MM.1S (cell line): ENCODE measurements at regions not wholly inside any gene's neighbourhood (a gene's known extent, or its start where the extent isn't known, plus 50 kb on each side); places are given as distances from the start of the nearest gene placed in this dataset.

Experiments
- DNase-seq: peaks from one replicate; pipeline ENCODE4 v3.0.0-alpha.2; 2015
- H2AFZ ChIP-seq: fragments of 300-600 bp; sonication (generic); 2 replicates; pipeline ENCODE4 v1.6.0; 2016; ENCODE audit warnings: antibody characterized with exemption, low read length
- H3F3A ChIP-seq: fragments of 300-600 bp; sonication (generic); 2 replicates; pipeline ENCODE4 v1.6.1; 2016; ENCODE audit warnings: mild to moderate bottlenecking, antibody characterized with exemption, low read length, moderate library complexity, mixed read lengths; ENCODE audit not compliant: insufficient read depth
- H3K27ac ChIP-seq: fragments of 300-600 bp; sonication (generic); 2 replicates; pipeline ENCODE4 v1.5.1; 2016; ENCODE audit warnings: mild to moderate bottlenecking, low read length
- H3K27me3 ChIP-seq: fragments of 300-600 bp; sonication (generic); replicated peaks from 2 replicates; pipeline ENCODE4 v1.6.0; 2016; ENCODE audit warnings: low read length; ENCODE audit not compliant: insufficient read depth
- H3K36me3 ChIP-seq: fragments of 300-600 bp; sonication (generic); replicated peaks from 2 replicates; pipeline ENCODE4 v1.6.1; 2016; ENCODE audit warnings: mild to moderate bottlenecking, low read length, mixed read lengths; ENCODE audit not compliant: insufficient read depth
- H3K4me1 ChIP-seq: fragments of 300-600 bp; sonication (generic); 2 replicates; pipeline ENCODE4 v1.6.1; 2016; ENCODE audit warnings: low read length, mixed read lengths
- H3K4me2 ChIP-seq: fragments of 300-600 bp; sonication (generic); 2 replicates; pipeline ENCODE4 v1.6.0; 2016; ENCODE audit warnings: low read depth, low read length
- H3K4me3 ChIP-seq: fragments of 300-600 bp; sonication (generic); 2 replicates; pipeline ENCODE4 v1.5.1; 2016; ENCODE audit warnings: low read length, mixed read lengths
- H3K79me2 ChIP-seq: fragments of 300-600 bp; sonication (generic); 2 replicates; pipeline ENCODE4 v1.6.1; 2016; ENCODE audit warnings: mixed run types, low read length, mixed read lengths
- H3K9ac ChIP-seq: fragments of 300-600 bp; sonication (generic); 2 replicates; pipeline ENCODE4 v1.6.1; 2016; ENCODE audit warnings: low read length, mixed read lengths
- H3K9me2 ChIP-seq: fragments of 300-600 bp; sonication (generic); replicated peaks from 2 replicates; pipeline ENCODE4 v1.6.1; 2016; ENCODE audit warnings: mild to moderate bottlenecking, low read length, mixed read lengths; ENCODE audit not compliant: insufficient read depth
- H3K9me3 ChIP-seq: fragments of 300-600 bp; sonication (generic); replicated peaks from 2 replicates; pipeline ENCODE4 v1.6.1; 2016; ENCODE audit warnings: mild to moderate bottlenecking, low read length, mixed read lengths; ENCODE audit not compliant: insufficient read depth
- H4K20me1 ChIP-seq: fragments of 300-600 bp; sonication (generic); 2 replicates; pipeline ENCODE4 v1.6.1; 2016; ENCODE audit warnings: mild to moderate bottlenecking, low read length, moderate library complexity, mixed read lengths; ENCODE audit not compliant: insufficient read depth
- EZH2 ChIP-seq: fragments of 300-600 bp; sonication (generic); optimal IDR thresholded peaks from 2 replicates; pipeline ENCODE3; 2017; ENCODE audit warnings: low read depth, mild to moderate bottlenecking, antibody characterized with exemption, low read length, mixed read lengths
- EZH2phosphoT487 ChIP-seq: fragments of 300-600 bp; sonication (generic); IDR thresholded peaks from 2 replicates; pipeline ENCODE4 v1.6.1; 2018; ENCODE audit warnings: antibody characterized with exemption, low read length
- TF ChIP-seq, protein P1 (sequence below): fragments of 300-600 bp; sonication (generic); IDR thresholded peaks from 2 replicates; pipeline ENCODE4 v1.5.1; 2016; ENCODE audit warnings: antibody characterized with exemption, low read length, mixed read lengths

DNA sequence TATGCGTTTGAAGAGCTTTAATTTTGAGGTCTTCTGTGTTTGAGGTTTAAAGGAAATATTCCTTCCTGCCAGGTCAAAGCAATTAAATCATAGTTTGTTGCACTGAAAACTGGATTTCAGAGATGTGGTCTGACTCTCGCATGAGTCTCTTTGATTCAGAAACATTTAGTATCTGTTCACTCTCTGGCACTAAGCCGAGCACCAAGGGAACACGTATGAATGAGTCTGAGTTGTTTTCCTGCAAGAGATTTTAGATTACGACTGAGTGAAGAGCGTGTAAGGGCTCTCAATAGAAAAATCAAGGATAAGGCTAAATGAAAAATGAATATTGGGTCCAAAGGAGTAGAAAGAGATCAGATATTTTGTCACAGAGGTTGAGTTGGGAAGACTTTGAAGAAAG, 875.4 kb upstream of the PRKX start:
- DNase-seq: no peak
- TF ChIP-seq, protein P1, sequence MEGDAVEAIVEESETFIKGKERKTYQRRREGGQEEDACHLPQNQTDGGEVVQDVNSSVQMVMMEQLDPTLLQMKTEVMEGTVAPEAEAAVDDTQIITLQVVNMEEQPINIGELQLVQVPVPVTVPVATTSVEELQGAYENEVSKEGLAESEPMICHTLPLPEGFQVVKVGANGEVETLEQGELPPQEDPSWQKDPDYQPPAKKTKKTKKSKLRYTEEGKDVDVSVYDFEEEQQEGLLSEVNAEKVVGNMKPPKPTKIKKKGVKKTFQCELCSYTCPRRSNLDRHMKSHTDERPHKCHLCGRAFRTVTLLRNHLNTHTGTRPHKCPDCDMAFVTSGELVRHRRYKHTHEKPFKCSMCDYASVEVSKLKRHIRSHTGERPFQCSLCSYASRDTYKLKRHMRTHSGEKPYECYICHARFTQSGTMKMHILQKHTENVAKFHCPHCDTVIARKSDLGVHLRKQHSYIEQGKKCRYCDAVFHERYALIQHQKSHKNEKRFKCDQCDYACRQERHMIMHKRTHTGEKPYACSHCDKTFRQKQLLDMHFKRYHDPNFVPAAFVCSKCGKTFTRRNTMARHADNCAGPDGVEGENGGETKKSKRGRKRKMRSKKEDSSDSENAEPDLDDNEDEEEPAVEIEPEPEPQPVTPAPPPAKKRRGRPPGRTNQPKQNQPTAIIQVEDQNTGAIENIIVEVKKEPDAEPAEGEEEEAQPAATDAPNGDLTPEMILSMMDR: no peak
- no peak for TF ChIP-seq EZH2phosphoT487
- TF ChIP-seq EZH2: no peak
- no peaks in the 10 kb centered on the region for H3K9me3 ChIP-seq
- no peak overlapping the region for H3K27ac ChIP-seq
- no peaks in the 10 kb centered on the region for H3K36me3 ChIP-seq
- no peak overlapping the region for H2AFZ ChIP-seq
- H3K4me3 ChIP-seq: no peak overlapping the region
- no peaks in the 10 kb centered on the region for H3K9me2 ChIP-seq
- no peak overlapping the region for H3K4me2 ChIP-seq
- H3F3A ChIP-seq: no peaks in the 10 kb centered on the region
- no peaks in the 10 kb centered on the region for H4K20me1 ChIP-seq
- H3K9ac ChIP-seq: no peak overlapping the region
- H3K79me2 ChIP-seq: no peaks in the 10 kb centered on the region
- H3K27me3 ChIP-seq: no peaks in the 10 kb centered on the region
- no peaks in the 10 kb centered on the region for H3K4me1 ChIP-seq

DNA sequence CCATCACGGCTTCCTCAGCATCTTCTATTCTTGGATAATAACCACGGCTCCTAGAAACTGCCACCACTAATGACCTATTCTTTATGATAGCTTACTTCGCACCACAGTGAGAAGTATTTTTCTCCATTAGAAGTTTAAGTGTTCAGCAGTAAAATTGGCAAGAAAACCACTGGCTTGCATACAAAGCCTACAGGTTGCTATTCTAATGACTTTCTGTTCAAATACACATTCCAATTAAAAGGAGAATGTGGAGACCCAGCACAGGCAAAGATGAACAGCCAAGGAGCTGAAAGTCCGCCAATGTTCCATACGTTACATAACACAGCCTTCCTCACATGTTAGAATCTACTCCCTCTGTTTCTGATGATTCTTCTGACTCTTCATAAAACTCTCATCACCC, 875.0 kb upstream of the PRKX start:
- no peaks in the 10 kb centered on the region for H3F3A ChIP-seq
- H3K27me3 ChIP-seq: no peaks in the 10 kb centered on the region
- H3K36me3 ChIP-seq: no peaks in the 10 kb centered on the region
- TF ChIP-seq EZH2: no peak
- TF ChIP-seq, protein P1: no peak
- no peak for TF ChIP-seq EZH2phosphoT487
- H4K20me1 ChIP-seq: no peaks in the 10 kb centered on the region
- H3K9me3 ChIP-seq: no peaks in the 10 kb centered on the region
- H3K79me2 ChIP-seq: no peaks in the 10 kb centered on the region
- H3K9me2 ChIP-seq: no peaks in the 10 kb centered on the region
- no peak overlapping the region for H2AFZ ChIP-seq
- no peak overlapping the region for H3K4me3 ChIP-seq
- no peak overlapping the region for H3K9ac ChIP-seq
- no peak overlapping the region for H3K4me2 ChIP-seq
- DNase-seq: no peak
- no peaks in the 10 kb centered on the region for H3K4me1 ChIP-seq
- no peak overlapping the region for H3K27ac ChIP-seq

DNA sequence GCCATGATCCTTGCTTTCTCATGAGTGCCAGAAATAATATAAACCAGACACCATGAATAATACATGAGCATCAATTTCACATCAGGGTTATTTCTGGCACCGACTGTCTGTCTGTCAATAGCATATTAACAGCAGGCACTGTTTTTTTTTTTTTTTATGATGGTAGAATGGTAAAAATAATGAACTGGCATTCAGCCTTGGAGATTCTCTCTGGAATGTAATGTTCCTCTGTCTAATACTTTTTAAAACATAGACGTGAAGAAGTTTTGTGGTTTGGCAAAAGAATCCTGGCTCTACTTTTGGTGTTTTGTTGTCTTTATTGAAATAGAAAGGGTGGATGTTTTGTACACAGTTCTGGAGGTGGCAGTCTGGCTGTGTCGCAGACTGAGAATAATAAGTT, 874.6 kb upstream of the PRKX start:
- Histone ChIP-seq H3K9ac (no peak overlapping the region), H4K20me1 (no peaks in the 10 kb centered on the region), H3K4me3 (no peak overlapping the region), H3K36me3 (no peaks in the 10 kb centered on the region), H3K9me2 (no peaks in the 10 kb centered on the region), H2AFZ (no peak overlapping the region), H3F3A (no peaks in the 10 kb centered on the region), H3K79me2 (no peaks in the 10 kb centered on the region), H3K4me1 (no peaks in the 10 kb centered on the region), H3K27me3 (no peaks in the 10 kb centered on the region), H3K9me3 (no peaks in the 10 kb centered on the region), H3K27ac (no peak overlapping the region), H3K4me2 (no peak overlapping the region)
- TF ChIP-seq EZH2phosphoT487: no peak
- no peak for TF ChIP-seq EZH2
- DNase-seq: no peak

DNA sequence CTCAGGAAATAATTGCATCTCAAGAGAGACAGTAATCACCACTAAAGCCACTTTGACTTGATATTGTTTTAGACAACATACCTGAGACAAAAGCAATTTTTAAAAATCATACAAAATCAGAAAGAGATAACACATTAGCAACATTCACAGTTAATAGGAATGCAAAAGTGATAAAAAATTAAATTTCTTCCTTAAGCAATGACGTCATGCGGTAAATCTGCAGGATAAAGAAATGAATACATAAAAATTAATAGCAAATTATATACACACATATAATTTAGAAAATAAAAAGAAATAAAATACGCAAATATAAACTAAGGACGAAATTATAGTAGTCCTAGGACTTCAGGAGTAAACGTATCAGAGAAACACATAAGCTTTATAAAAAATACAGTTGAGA, 866.5 kb upstream of the PRKX start:
- TF ChIP-seq EZH2phosphoT487 (no peak), EZH2 (no peak)
- TF ChIP-seq, protein P1: no peak
- Histone ChIP-seq H3K36me3 (no peaks in the 10 kb centered on the region), H3K27me3 (no peaks in the 10 kb centered on the region), H3K9me3 (no peaks in the 10 kb centered on the region), H4K20me1 (no peaks in the 10 kb centered on the region), H3K9ac (no peak overlapping the region), H3K4me3 (no peak overlapping the region), H3K27ac (no peak overlapping the region), H3K4me1 (no peaks in the 10 kb centered on the region), H3K79me2 (no peaks in the 10 kb centered on the region), H2AFZ (no peak overlapping the region), H3K9me2 (no peaks in the 10 kb centered on the region), H3F3A (no peaks in the 10 kb centered on the region), H3K4me2 (no peak overlapping the region)
- no peak for DNase-seq
